GM19025 (cell line): ENCODE measurements at regions not wholly inside any gene's neighbourhood (a gene's known extent, or its start where the extent isn't known, plus 50 kb on each side); places are given as distances from the start of the nearest gene placed in this dataset.

ENCODE experiments used
- ATAC-seq: cut with Tn5 transposase; IDR thresholded peaks from one replicate; pipeline ENCODE4 v1.9.1; 2021; ENCODE audit warnings: mild to moderate bottlenecking, low read depth, moderate library complexity; ENCODE audit not compliant: unreplicated experiment

GRCh38 chr4:57640391-57641100 lies 530.4 kb upstream of the IGFBP7 start:
- no peak for ATAC-seq

GRCh38 chr4:57639561-57640382 lies 529.6 kb upstream of the IGFBP7 start:
- no peak for ATAC-seq

- ATAC-seq, result no peak
These were observed 525.7 kb upstream of the IGFBP7 start for GRCh38 chr4:57635910-57636309.

- ATAC-seq, result no peak
These were observed 523.2 kb upstream of the IGFBP7 start for GRCh38 chr4:57633212-57633859.

- ATAC-seq, result no peak
These were observed 522.4 kb upstream of the IGFBP7 start for GRCh38 chr4:57632564-57632963.

- no peak for ATAC-seq
These were observed 521.0 kb upstream of the IGFBP7 start for GRCh38 chr4:57631147-57631546.

- no peak for ATAC-seq
These were observed 517.8 kb upstream of the IGFBP7 start for GRCh38 chr4:57628004-57628403.

GRCh38 chr4:57614257-57614932 lies 504.2 kb upstream of the IGFBP7 start:
- ATAC-seq, result no peak

GRCh38 chr4:57612279-57612678 lies 502.1 kb upstream of the IGFBP7 start:
- no peak for ATAC-seq

- ATAC-seq, result no peak
These were observed 497.5 kb upstream of the IGFBP7 start for GRCh38 chr4:57607566-57608180.

GRCh38 chr4:57605376-57605775 lies 495.2 kb upstream of the IGFBP7 start:
- ATAC-seq, result no peak

- no peak for ATAC-seq
These were observed 492.0 kb upstream of the IGFBP7 start for GRCh38 chr4:57602141-57602540.

- ATAC-seq, result no peak
These were observed 480.9 kb upstream of the IGFBP7 start for GRCh38 chr4:57591073-57591472.

- ATAC-seq, result no peak
These were observed 478.4 kb upstream of the IGFBP7 start for GRCh38 chr4:57588557-57588956.

GRCh38 chr4:57580710-57581599 lies 470.8 kb upstream of the IGFBP7 start:
- ATAC-seq, result no peak

GRCh38 chr4:57575426-57575825 lies 465.2 kb upstream of the IGFBP7 start:
- ATAC-seq, result no peak

GRCh38 chr4:57554556-57555092 lies 444.4 kb upstream of the IGFBP7 start:
- ATAC-seq, result no peak

GRCh38 chr4:57553728-57554127 lies 443.5 kb upstream of the IGFBP7 start:
- no peak for ATAC-seq

GRCh38 chr4:57550198-57550597 lies 440.0 kb upstream of the IGFBP7 start:
- ATAC-seq, result no peak
